ENCODE measurements at regions not wholly inside any gene's neighbourhood (a gene's known extent, or its start where the extent isn't known, plus 50 kb on each side); places are given as distances from the start of the nearest gene placed in this dataset.

DNA sequence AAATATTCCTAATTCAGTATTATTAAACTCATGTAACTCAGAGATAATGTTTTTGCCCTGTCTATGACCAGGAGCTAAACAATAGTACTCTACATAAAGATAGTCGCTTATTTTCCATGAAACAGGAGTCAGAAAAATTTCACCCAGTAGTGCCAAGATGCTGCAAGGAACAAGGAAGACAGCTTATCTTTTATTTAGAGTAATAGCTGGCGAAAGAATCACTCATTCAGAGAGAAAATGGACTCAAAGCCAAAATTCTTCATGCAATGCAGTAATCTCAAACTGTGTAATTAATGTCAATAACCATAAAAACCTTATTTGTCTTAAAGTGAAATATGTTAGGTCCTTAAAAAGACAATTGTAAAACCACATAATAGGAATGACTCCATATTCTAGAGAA lies 477.8 kb downstream of the ANKRD50 start:
- H3K4me3 Mint-ChIP-seq = no peak overlapping the region
- no peaks in the 10 kb centered on the region for H3K4me1 Mint-ChIP-seq
- peaks cover 3% of the 10 kb centered on the region for H3K27me3 Mint-ChIP-seq
- H3K27ac Mint-ChIP-seq = no peak overlapping the region
- DNase-seq = no peak
- H3K9me3 Mint-ChIP-seq = no peaks in the 10 kb centered on the region
- H3K36me3 Mint-ChIP-seq = peaks cover 1% of the 10 kb centered on the region

DNA sequence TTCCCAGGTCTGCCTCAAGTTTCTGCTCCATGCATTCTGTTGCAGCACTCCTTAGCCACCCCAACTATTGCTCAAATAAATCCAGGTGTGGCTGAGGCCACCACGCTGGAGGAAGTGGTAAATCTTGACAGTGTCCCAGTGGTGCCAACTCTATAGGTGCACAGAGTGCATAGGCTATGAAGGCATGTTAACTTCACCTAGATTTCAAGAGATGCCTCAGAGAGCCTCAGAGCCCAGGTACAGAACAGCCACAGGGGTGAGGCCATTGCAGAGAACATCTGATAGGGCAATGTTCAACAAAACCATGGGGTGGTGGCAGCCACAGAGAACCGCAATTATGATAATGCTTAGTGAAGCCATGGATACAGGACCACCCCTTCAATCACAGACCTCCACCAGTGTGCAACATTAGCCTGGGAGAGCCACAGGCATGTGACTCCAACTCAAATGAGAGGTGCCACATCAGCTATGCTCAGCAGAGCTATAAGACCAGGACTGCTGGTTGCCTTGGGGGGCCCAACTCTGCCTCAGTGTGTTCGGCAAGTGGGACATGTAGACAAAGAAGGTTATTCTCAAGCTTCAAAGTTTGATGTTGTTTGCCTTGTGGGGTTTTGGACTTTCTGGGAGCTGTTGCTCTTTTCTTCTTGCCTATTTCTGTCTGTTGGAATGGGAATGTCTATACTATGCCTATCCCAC lies 468.7 kb downstream of the ANKRD50 start:
- no peaks in the 10 kb centered on the region for H3K4me1 Mint-ChIP-seq
- peaks cover 1% of the 10 kb centered on the region for H3K36me3 Mint-ChIP-seq
- no peak overlapping the region for H3K4me3 Mint-ChIP-seq
- H3K27me3 Mint-ChIP-seq = peaks cover 6% of the 10 kb centered on the region
- DNase-seq = no peak
- H3K9me3 Mint-ChIP-seq = peaks cover 11% of the 10 kb centered on the region
- no peak overlapping the region for H3K27ac Mint-ChIP-seq

DNA sequence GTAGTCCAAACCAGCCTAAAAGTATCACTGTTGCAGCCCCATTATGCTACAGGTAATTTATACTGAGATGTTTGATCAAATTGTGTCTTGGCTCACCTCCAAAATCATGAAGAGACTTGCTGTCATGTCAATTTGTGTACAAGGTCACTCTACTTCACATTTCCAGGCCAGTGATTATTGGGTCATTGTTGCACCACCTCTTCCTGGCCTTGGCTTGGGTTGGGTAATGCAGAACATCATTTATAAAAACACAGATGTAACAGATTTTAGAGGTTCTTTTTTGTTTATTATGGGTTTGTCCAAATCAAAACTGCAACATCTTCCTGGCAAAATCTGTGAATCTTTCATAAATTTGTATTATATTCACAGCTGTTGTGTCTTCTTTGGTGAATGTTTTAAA lies 459.5 kb downstream of the ANKRD50 start:
- Mint-ChIP-seq H3K27me3 (peaks cover 13% of the 10 kb centered on the region), H3K36me3 (no peaks in the 10 kb centered on the region), H3K4me1 (no peaks in the 10 kb centered on the region), H3K4me3 (no peak overlapping the region), H3K27ac (no peak overlapping the region), H3K9me3 (no peaks in the 10 kb centered on the region)
- DNase-seq = no peak

DNA sequence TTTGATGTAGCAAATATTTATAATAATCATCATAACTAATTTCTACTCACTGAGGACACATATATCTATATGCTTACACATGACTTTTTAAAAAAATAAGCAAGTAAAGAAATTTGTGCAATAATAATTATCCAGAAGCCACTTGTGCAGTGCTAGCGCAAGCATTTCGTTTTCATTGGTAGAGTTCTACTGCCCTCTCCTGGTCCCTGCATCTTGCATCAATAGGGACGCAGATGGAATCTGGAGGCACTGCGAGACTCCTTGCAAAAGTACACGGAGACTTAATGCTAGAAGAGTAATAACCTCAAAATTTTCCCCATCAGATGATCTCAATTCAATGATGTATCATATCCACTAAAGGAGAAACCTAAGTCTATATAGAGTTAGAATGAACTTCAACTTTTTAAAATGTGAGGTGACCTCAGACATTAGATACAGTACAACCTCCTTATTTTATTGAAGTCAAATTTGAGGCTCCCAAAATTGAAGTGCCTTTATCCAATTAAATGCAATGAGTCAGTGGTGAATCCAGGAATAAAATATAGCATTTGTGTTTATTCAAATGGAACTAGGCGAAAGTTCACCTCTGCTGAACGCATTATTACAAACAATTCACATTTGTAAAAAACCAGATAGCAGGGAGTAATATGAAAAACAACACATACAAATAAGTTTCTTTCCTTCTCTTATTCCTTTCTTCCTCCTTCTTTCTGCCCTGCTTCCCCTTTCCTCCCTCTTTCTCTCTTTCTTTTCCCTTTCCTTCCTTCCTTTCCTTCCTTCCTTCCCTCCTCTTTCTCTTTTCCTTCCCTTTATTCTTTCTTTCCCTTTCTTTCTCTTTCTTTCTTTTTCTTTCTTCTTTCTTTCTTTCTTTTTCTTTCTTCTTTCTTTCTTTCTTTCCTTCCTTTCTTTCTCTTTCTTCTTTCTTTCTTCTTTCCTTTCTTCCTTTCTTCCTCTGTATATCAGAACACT lies 450.0 kb downstream of the ANKRD50 start:
- Mint-ChIP-seq H3K36me3 (no peaks in the 10 kb centered on the region), H3K27ac (no peak overlapping the region), H3K4me1 (peaks cover 2% of the 10 kb centered on the region), H3K9me3 (no peaks in the 10 kb centered on the region), H3K27me3 (no peaks in the 10 kb centered on the region), H3K4me3 (no peak overlapping the region)
- DNase-seq = peak; percentile 19

DNA sequence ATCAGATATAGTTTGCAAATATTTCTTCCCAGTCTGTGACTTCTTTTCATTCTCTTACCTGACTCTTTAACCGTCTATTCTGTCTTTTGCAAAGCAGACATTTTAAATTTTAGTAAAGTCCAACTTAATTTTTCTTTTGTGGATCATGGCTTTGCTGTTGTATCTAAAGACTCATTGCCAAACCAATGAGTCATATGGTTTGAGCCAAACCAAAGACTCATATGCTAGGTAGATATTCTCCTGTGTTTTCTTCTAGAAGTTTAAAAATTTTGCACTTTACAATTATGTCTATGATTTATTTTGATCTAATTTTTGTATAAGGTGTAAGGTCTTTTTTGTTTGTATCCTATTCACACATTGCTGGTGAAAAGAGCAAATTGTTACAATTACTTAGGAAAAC lies 446.8 kb downstream of the ANKRD50 start:
- DNase-seq = no peak
- H3K9me3 Mint-ChIP-seq = peaks cover 4% of the 10 kb centered on the region
- H3K36me3 Mint-ChIP-seq = no peaks in the 10 kb centered on the region
- H3K4me3 Mint-ChIP-seq = no peak overlapping the region
- no peaks in the 10 kb centered on the region for H3K27me3 Mint-ChIP-seq
- H3K27ac Mint-ChIP-seq = no peak overlapping the region
- H3K4me1 Mint-ChIP-seq = peaks cover 2% of the 10 kb centered on the region

DNA sequence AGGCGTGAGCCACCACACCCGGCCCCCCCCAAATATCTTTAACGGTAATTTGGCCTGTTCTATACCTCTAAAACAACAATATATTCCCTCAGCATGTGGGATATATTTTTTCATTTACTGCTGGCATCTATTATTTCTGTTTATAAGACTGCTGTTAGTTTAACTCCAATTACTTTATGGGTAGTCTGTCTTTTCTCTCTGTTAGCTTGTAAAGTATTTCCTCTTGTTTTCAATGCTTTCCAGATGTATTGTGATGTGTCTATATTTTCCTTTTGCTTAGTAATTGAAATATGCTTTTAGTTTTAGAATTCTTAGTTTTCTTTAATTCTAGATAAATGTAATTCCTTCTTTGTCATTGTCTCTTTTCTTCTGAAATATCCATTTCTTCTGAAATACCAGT lies 445.8 kb downstream of the ANKRD50 start:
- H3K27me3 Mint-ChIP-seq = no peaks in the 10 kb centered on the region
- no peak overlapping the region for H3K27ac Mint-ChIP-seq
- H3K4me1 Mint-ChIP-seq = peaks cover 2% of the 10 kb centered on the region
- DNase-seq = no peak
- no peak overlapping the region for H3K4me3 Mint-ChIP-seq
- peaks cover 5% of the 10 kb centered on the region for H3K9me3 Mint-ChIP-seq
- H3K36me3 Mint-ChIP-seq = no peaks in the 10 kb centered on the region

DNA sequence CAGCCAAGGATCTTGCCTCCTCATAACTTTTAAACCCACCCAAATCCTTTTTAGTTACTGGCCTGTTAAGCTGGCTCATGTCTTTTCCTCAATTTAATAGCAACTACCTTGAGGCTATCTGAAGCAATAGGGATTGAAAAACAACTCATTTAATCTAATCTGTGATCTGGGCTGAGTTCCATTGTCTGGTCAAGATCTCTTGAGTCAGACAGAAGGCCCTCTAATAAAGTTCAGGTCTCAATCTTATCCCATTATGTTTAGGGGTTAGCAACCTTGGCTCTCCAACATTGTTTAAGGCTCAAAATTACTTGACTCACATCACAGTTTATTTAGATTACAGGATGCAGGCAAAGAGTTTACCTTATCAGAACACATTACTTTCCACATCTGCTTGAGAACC lies 436.1 kb downstream of the ANKRD50 start:
- Mint-ChIP-seq H3K27me3 (peaks cover 10% of the 10 kb centered on the region), H3K27ac (no peak overlapping the region), H3K36me3 (no peaks in the 10 kb centered on the region), H3K4me1 (no peaks in the 10 kb centered on the region), H3K4me3 (no peak overlapping the region), H3K9me3 (no peaks in the 10 kb centered on the region)
- no peak for DNase-seq

DNA sequence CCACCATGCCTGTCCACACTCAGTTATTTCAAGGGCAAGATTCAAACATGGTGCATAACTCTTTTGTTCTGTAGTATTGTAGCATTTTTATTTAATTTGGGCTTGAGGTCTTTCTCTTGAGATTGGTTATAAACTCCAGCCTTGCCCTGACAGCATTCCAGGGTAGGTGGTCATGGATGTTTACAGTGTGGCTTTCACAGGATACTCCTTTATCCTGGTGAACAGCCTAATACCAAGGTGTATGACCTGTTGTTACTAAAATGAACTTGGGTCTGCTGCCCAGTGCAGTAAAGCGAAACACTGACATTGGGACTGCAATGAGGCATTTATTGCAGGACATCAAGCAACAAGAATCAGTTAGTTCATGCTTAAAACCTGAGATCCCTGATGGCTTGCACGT lies 434.8 kb downstream of the ANKRD50 start:
- Mint-ChIP-seq H3K27ac (no peak overlapping the region), H3K4me3 (no peak overlapping the region), H3K9me3 (no peaks in the 10 kb centered on the region), H3K4me1 (no peaks in the 10 kb centered on the region), H3K27me3 (peaks cover 5% of the 10 kb centered on the region), H3K36me3 (no peaks in the 10 kb centered on the region)
- no peak for DNase-seq

DNA sequence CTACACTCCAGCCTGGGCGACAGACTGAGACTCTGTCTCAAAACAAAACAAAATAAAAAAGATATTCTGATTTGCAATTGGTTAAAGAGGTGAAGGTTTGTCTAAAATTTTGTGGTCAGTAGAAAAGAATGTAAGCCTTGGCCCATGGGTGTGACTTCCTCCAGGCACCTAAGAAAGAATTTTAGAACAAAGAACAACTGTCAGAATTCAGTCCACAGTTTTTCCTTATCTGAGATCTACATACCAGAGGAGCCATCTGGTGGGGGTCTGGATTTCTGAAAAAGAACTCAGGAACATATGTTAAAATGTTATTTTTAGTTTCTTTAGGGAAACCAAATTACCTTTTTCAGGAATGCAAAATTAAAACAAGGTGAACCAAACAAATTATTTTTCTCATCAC lies 434.1 kb downstream of the ANKRD50 start:
- no peaks in the 10 kb centered on the region for H3K27me3 Mint-ChIP-seq
- no peak overlapping the region for H3K27ac Mint-ChIP-seq
- H3K4me1 Mint-ChIP-seq = no peaks in the 10 kb centered on the region
- no peak overlapping the region for H3K4me3 Mint-ChIP-seq
- H3K9me3 Mint-ChIP-seq = no peaks in the 10 kb centered on the region
- no peak for DNase-seq
- no peaks in the 10 kb centered on the region for H3K36me3 Mint-ChIP-seq

DNA sequence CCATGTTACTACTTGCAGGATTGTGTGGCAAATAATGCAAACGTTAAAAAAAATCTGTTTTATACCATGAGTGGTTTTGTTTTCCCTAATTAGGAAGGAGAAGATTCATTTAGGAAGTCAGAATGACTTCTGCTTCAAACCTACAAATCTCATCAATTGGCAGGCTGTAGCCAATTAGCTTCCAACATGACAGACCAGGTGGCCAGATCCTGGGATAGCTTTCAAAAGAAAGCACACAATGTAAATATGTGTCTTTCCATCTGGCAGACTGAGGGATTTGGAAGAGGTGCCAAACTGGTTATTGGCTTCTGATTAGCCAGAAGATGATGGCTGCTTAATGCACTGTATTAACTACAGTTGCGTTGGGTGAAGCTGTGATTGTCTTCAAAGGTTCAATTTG lies 432.8 kb downstream of the ANKRD50 start:
- no peak overlapping the region for H3K27ac Mint-ChIP-seq
- no peak for DNase-seq

DNA sequence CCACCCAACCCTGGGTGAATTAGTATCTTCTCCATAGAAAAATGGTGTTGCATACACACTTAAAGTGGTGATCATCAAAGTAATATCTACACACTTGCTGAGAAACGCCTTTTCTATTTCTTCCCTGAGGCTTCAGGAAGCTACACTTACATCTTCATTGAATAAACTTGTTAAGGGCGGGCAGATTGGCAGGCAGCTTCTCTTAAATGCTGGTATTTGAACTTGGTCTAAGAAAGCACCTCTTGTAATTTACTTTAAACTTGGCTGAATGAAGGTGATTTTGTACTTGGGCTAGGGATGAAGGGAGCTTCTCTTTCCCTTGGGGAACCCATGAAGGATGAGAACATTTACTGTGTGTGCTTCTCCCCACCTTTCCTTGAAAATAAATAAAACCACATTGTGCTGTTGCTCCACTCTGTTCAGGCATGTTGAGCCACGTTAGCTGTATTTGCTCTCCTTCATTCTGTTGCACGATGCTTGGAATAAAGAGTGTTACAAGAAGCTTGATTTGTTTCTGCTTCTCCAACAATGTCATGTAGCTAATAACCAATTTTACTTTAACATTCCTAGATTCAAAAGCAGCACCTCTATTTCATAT lies 430.1 kb downstream of the ANKRD50 start:
- peaks cover 1% of the 10 kb centered on the region for H3K9me3 Mint-ChIP-seq
- DNase-seq = no peak
- H3K36me3 Mint-ChIP-seq = no peaks in the 10 kb centered on the region
- no peak overlapping the region for H3K27ac Mint-ChIP-seq
- H3K27me3 Mint-ChIP-seq = no peaks in the 10 kb centered on the region
- H3K4me3 Mint-ChIP-seq = no peak overlapping the region
- H3K4me1 Mint-ChIP-seq = no peaks in the 10 kb centered on the region

More for the DNA sequence above, 432.8 kb downstream of the ANKRD50 start:
- Mint-ChIP-seq H3K4me1 (no peaks in the 10 kb centered on the region), H3K9me3 (no peaks in the 10 kb centered on the region), H3K4me3 (no peak overlapping the region), H3K36me3 (no peaks in the 10 kb centered on the region), H3K27me3 (no peaks in the 10 kb centered on the region)

DNA sequence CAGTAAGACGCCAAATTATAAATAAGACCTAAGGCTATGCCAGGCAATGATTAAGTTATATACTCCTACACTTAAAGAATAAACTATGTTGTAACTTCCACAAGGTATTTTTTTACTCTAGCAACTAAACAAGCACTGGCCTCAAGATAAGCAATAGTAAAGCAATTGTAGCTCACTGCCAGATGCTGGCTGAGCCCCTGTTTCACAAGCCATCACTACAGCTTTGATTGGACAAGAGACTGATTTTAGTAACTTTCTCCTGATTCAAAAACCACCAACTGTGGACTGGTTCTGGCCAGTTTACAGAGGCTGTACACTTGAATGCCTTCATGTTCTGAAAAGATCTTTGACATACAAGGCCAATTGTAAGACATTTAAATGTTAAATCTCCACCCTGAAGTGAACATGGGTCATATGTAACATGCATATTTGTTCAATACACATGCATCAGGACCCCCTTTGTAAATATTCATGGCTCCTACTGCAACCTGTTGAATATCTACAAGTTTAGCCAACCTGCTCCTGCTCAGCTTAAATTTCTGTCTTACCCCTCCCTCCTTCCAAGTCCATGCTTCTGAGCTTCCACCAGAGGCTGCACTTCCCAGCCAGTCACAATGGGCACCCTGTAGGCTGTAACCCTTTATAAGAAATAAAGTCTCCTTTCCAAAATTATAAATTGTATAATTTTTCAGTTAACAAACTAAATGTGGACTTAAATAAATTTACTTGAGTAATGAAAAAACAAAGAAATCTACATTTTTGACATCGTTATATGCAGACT lies 423.6 kb downstream of the ANKRD50 start:
- H3K27me3 Mint-ChIP-seq = peaks cover 13% of the 10 kb centered on the region
- no peak overlapping the region for H3K4me3 Mint-ChIP-seq
- no peaks in the 10 kb centered on the region for H3K4me1 Mint-ChIP-seq
- DNase-seq = no peak
- H3K27ac Mint-ChIP-seq = no peak overlapping the region
- no peaks in the 10 kb centered on the region for H3K36me3 Mint-ChIP-seq
- H3K9me3 Mint-ChIP-seq = peaks cover 1% of the 10 kb centered on the region

DNA sequence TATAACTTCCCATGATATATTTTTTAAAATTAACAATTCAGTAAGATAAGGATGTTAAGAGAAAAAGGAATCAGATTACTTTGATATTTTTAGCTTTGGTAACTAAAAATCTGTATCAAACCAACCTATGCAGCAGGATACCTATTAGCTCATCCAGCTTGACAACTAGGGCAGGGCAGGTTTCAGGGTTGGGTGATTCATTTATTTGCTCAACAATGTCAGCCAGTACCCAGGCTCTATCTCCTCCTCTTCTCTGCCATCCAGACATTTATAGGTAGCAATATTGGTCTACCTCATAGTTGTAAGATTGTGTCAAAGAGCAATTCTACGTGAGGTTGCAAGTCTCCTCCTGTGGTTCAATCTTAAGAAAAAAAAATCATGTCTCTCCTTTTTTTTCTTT lies 421.9 kb downstream of the ANKRD50 start:
- Mint-ChIP-seq H3K9me3 (peaks cover 1% of the 10 kb centered on the region), H3K27me3 (peaks cover 19% of the 10 kb centered on the region)

DNA sequence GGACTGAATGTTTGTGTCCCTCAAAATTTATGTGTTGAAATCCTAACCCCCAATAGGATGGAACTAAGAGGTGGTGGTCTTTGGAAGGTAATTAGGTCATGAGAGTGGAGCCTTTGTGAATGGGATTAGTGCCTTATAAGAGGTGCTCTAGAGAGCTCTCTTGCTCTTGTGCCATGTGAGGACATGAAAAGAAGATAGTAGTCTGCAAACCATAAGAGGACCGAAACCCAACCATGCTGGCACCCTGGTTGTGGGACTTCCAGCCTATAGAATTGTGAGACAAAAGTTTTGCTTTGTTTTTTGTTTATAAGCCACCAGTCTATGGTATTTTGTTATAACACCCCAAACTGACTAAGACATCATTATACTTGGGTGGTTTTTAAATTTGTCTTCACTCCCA lies 417.1 kb downstream of the ANKRD50 start:
- Mint-ChIP-seq H3K4me1 (no peaks in the 10 kb centered on the region), H3K36me3 (no peaks in the 10 kb centered on the region)

More for the DNA sequence above, 421.9 kb downstream of the ANKRD50 start:
- H3K4me3 Mint-ChIP-seq = no peak overlapping the region
- DNase-seq = no peak
- H3K36me3 Mint-ChIP-seq = no peaks in the 10 kb centered on the region
- no peak overlapping the region for H3K27ac Mint-ChIP-seq
- H3K4me1 Mint-ChIP-seq = no peaks in the 10 kb centered on the region

DNA sequence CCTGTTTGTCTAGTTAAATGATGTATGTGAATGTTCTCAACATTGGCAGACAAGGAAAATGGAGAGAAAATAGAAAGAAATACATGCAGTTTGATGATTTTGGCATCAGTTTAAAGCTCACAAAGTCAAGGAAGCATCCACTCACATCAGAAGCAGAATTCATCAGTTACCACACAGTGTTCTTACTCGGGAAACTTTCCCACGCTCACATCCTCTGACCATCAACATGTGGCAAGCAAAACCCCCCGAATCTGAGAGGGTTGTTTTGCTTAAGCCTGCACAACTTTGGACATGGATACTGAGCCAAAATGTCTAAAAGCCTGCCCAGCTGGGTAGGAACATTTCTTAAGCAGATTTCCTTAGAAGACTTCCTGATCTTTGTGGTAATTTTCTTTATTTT lies 407.6 kb downstream of the ANKRD50 start:
- H3K27ac Mint-ChIP-seq = no peak overlapping the region
- H3K27me3 Mint-ChIP-seq = peaks cover 13% of the 10 kb centered on the region
- no peaks in the 10 kb centered on the region for H3K9me3 Mint-ChIP-seq
- H3K4me3 Mint-ChIP-seq = no peak overlapping the region
- DNase-seq = no peak
- no peaks in the 10 kb centered on the region for H3K36me3 Mint-ChIP-seq
- no peaks in the 10 kb centered on the region for H3K4me1 Mint-ChIP-seq

More for the DNA sequence above, 417.1 kb downstream of the ANKRD50 start:
- Mint-ChIP-seq H3K4me3 (no peak overlapping the region), H3K9me3 (no peaks in the 10 kb centered on the region), H3K27me3 (peaks cover 10% of the 10 kb centered on the region), H3K27ac (no peak overlapping the region)
- DNase-seq = no peak
